IMR-90 (cell line): ENCODE measurements at regions not wholly inside any gene's neighbourhood (a gene's known extent, or its start where the extent isn't known, plus 50 kb on each side); places are given as distances from the start of the nearest gene placed in this dataset.

Source experiments
- MAFK ChIP-seq: IDR thresholded peaks from 2 replicates; pipeline ENCODE4 v1.6.1; 2012; ENCODE audit warnings: low read depth, low read length, improper control_type of control experiment
- POLR2A ChIP-seq: IDR thresholded peaks from 2 replicates; pipeline ENCODE4 v1.6.1; 2012; ENCODE audit warnings: mild to moderate bottlenecking, low read depth, low read length
- RAD21 ChIP-seq: IDR thresholded peaks from 2 replicates; pipeline ENCODE4 v1.6.1; 2012; ENCODE audit warnings: low read length, improper control_type of control experiment
- TF ChIP-seq, protein P1 (sequence below): conservative IDR thresholded peaks from 2 replicates; pipeline ENCODE4 v1.5.1; 2012; ENCODE audit warnings: mild to moderate bottlenecking, low read depth, low read length, improper control_type of control experiment

DNA sequence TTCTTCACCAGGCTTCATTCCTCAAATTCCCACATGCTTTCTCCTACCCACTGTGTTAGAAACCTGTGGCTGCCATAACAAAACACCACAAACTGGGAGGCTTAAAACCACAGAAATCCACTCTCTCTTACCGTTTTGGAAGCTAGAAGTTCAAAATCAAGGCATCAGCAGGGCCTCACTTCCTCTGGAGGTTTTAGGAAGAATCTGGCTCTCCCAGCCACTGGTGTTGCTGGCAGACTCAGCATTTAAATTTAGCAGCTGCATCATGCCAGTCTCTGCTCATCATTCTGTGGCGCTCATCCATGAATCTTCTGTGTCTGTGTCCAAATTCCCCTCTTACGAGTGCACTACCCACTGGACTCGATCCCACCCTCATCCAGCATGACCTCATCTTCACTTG, 248.5 kb downstream of the ZNF516 start:
- TF ChIP-seq RAD21 (no peak), POLR2A (no peak), MAFK (no peak)
- TF ChIP-seq, protein P1, sequence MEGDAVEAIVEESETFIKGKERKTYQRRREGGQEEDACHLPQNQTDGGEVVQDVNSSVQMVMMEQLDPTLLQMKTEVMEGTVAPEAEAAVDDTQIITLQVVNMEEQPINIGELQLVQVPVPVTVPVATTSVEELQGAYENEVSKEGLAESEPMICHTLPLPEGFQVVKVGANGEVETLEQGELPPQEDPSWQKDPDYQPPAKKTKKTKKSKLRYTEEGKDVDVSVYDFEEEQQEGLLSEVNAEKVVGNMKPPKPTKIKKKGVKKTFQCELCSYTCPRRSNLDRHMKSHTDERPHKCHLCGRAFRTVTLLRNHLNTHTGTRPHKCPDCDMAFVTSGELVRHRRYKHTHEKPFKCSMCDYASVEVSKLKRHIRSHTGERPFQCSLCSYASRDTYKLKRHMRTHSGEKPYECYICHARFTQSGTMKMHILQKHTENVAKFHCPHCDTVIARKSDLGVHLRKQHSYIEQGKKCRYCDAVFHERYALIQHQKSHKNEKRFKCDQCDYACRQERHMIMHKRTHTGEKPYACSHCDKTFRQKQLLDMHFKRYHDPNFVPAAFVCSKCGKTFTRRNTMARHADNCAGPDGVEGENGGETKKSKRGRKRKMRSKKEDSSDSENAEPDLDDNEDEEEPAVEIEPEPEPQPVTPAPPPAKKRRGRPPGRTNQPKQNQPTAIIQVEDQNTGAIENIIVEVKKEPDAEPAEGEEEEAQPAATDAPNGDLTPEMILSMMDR, result no peak
